ENCODE measurements at regions not wholly inside any gene's neighbourhood (a gene's known extent, or its start where the extent isn't known, plus 50 kb on each side); places are given as distances from the start of the nearest gene placed in this dataset.

GRCh38 chr11:32266601-32267000 lies 168.7 kb downstream of the WT1 start:
- Mint-ChIP-seq H3K36me3 (no peaks in the 10 kb centered on the region), H3K4me1 (peaks cover 35% of the 10 kb centered on the region), H3K27me3 (ENCODE audit: low read depth) (no peaks in the 10 kb centered on the region), H3K27ac (no peak overlapping the region), H3K4me3 (no peak overlapping the region), H3K9me3 (peaks cover 9% of the 10 kb centered on the region)
- DNase-seq (ENCODE audit: low spot score in 2 of 2, unreplicated experiment in 2 of 2): no peak
- TF ChIP-seq CTCF (IDR thresholded peaks at IDR 0.05; ENCODE audit: unreplicated experiment): no peak

- Mint-ChIP-seq H3K9me3 (peaks cover 7% of the 10 kb centered on the region), H3K27ac (no peak overlapping the region), H3K4me3 (no peak overlapping the region), H3K4me1 (peaks cover 27% of the 10 kb centered on the region), H3K27me3 (ENCODE audit: low read depth) (no peaks in the 10 kb centered on the region), H3K36me3 (no peaks in the 10 kb centered on the region)
- DNase-seq (ENCODE audit: low spot score in 2 of 2, unreplicated experiment in 2 of 2): no peak
- TF ChIP-seq CTCF (IDR thresholded peaks at IDR 0.05; ENCODE audit: unreplicated experiment): no peak
These were observed 167.6 kb downstream of the WT1 start for GRCh38 chr11:32267679-32268187.

- H3K4me1 Mint-ChIP-seq: peaks cover 3% of the 10 kb centered on the region
- no peaks in the 10 kb centered on the region for H3K36me3 Mint-ChIP-seq
- no peak for TF ChIP-seq CTCF (IDR thresholded peaks at IDR 0.05; ENCODE audit: unreplicated experiment)
- no peaks in the 10 kb centered on the region for H3K9me3 Mint-ChIP-seq
- H3K27ac Mint-ChIP-seq: no peak overlapping the region
- H3K27me3 Mint-ChIP-seq (ENCODE audit: low read depth): no peaks in the 10 kb centered on the region
- no peak overlapping the region for H3K4me3 Mint-ChIP-seq
- no peak for DNase-seq (ENCODE audit: low spot score in 2 of 2, unreplicated experiment in 2 of 2)
These were observed 161.4 kb downstream of the WT1 start for GRCh38 chr11:32273931-32274330.

- H3K36me3 Mint-ChIP-seq: peaks cover 3% of the 10 kb centered on the region
- H3K9me3 Mint-ChIP-seq: peaks cover 18% of the 10 kb centered on the region
- H3K4me1 Mint-ChIP-seq: peaks cover 8% of the 10 kb centered on the region
- H3K4me3 Mint-ChIP-seq: no peak overlapping the region
- TF ChIP-seq CTCF (IDR thresholded peaks at IDR 0.05; ENCODE audit: unreplicated experiment): no peak
- no peak for DNase-seq (ENCODE audit: low spot score in 2 of 2, unreplicated experiment in 2 of 2)
- no peak overlapping the region for H3K27ac Mint-ChIP-seq
- peaks cover 3% of the 10 kb centered on the region for H3K27me3 Mint-ChIP-seq (ENCODE audit: low read depth)
These were observed 155.7 kb downstream of the WT1 start for GRCh38 chr11:32279672-32280071.

- TF ChIP-seq CTCF (IDR thresholded peaks at IDR 0.05; ENCODE audit: unreplicated experiment): no peak
- DNase-seq (ENCODE audit: low spot score in 2 of 2, unreplicated experiment in 2 of 2): no peak
- H3K4me3 Mint-ChIP-seq: no peak overlapping the region
- H3K27me3 Mint-ChIP-seq (ENCODE audit: low read depth): peaks cover 8% of the 10 kb centered on the region
- peaks cover 8% of the 10 kb centered on the region for H3K4me1 Mint-ChIP-seq
- peaks cover 3% of the 10 kb centered on the region for H3K36me3 Mint-ChIP-seq
- peaks cover 20% of the 10 kb centered on the region for H3K9me3 Mint-ChIP-seq
- no peak overlapping the region for H3K27ac Mint-ChIP-seq
These were observed 155.0 kb downstream of the WT1 start for GRCh38 chr11:32280339-32280738.

- Mint-ChIP-seq H3K27ac (no peak overlapping the region), H3K27me3 (ENCODE audit: low read depth) (peaks cover 9% of the 10 kb centered on the region), H3K36me3 (peaks cover under 1% of the 10 kb centered on the region), H3K9me3 (peaks cover 25% of the 10 kb centered on the region), H3K4me1 (no peaks in the 10 kb centered on the region), H3K4me3 (no peak overlapping the region)
- TF ChIP-seq CTCF (IDR thresholded peaks at IDR 0.05; ENCODE audit: unreplicated experiment): no peak
- DNase-seq (ENCODE audit: low spot score in 2 of 2, unreplicated experiment in 2 of 2): no peak
These were observed 147.1 kb downstream of the WT1 start for GRCh38 chr11:32288276-32288675.

Measured in mesothelial cell of epicardium (in vitro differentiated cells).